Right lobe of liver (tissue), 4 donors: ENCODE measurements at regions not wholly inside any gene's neighbourhood (a gene's known extent, or its start where the extent isn't known, plus 50 kb on each side); places are given as distances from the start of the nearest gene placed in this dataset.

Experiments
- POLR2A ChIP-seq: fragments of 450-650 bp; IDR thresholded peaks from one replicate; pipeline ENCODE4 v1.6.1; 2017; ENCODE audit warnings: antibody characterized with exemption, mild to moderate bottlenecking
- TF ChIP-seq, protein P1 (sequence below), 4 donors: fragments of 200-600 bp in 3 of 4; fragments of 450-650 bp in 1 of 4; IDR thresholded peaks; one replicate each; pipeline versions ENCODE4 v1.5.1 to v1.8.0; 2016 to 2022; ENCODE audit warnings: antibody characterized with exemption in 4 of 4, mild to moderate bottlenecking in 2 of 4
- donor health status: DM: no; HTN: no; CAD: no.
- donor health status: DM: no; HTN: no; CAD: no.
- donor health status: DM: no; HTN: yes; CAD: no.

DNA sequence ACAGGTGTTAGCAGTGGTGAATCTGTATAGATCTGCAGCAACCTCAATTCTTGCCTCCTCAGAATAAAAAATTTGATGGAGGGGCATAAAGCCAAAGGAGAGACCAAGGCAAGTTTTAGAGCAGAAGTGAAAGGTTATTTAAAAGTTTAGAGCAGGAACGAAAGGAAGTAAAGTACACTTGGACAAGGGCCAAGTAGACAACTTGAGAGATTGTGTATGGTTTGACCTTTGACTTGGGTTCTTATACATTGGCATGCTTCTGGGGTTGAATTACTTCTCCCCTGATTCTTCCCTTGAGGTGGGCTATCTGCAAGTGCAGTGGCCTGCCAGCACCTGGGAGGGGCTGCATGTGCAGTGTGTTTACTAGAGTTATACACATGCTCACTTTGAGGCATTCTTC, 278.8 kb upstream of the NDST3 start:
- TF ChIP-seq, protein P1, sequence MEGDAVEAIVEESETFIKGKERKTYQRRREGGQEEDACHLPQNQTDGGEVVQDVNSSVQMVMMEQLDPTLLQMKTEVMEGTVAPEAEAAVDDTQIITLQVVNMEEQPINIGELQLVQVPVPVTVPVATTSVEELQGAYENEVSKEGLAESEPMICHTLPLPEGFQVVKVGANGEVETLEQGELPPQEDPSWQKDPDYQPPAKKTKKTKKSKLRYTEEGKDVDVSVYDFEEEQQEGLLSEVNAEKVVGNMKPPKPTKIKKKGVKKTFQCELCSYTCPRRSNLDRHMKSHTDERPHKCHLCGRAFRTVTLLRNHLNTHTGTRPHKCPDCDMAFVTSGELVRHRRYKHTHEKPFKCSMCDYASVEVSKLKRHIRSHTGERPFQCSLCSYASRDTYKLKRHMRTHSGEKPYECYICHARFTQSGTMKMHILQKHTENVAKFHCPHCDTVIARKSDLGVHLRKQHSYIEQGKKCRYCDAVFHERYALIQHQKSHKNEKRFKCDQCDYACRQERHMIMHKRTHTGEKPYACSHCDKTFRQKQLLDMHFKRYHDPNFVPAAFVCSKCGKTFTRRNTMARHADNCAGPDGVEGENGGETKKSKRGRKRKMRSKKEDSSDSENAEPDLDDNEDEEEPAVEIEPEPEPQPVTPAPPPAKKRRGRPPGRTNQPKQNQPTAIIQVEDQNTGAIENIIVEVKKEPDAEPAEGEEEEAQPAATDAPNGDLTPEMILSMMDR (IDR thresholded peaks at IDR 0.05) = no peak
- no peak for TF ChIP-seq POLR2A
